ENCODE measurements at regions not wholly inside any gene's neighbourhood (a gene's known extent, or its start where the extent isn't known, plus 50 kb on each side); places are given as distances from the start of the nearest gene placed in this dataset.

DNA sequence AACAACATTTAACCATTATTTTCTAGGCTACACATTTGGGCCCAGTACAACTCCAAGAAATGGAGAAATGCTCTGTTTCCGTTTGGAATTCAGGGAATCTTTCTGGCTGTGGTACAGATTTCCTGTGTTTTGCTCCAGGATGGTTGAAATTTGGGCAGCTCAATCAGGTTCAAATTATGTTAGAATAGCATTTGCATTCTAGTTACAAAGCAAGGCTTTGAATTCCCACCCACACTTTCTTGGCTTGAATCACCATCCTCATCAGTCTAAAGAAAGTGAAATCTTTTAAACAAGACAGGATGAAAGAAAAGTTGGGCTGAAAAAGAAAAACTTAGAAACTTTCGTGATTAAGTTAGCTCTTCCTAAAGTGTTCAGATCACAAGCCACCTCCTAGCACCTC, 98.1 kb upstream of the VCX3B start:
- peaks cover 4% of the 10 kb centered on the region for H3K4me1 ChIP-seq (ENCODE audit: insufficient read depth, low read length, severe bottlenecking)
- H3K36me3 ChIP-seq (ENCODE audit: insufficient read depth, low read length): no peaks in the 10 kb centered on the region
- no peaks in the 10 kb centered on the region for H3K9me3 ChIP-seq (ENCODE audit: low read length)
- no peak overlapping the region for H3K4me2 ChIP-seq (ENCODE audit: low read length)
- no peak overlapping the region for H3K4me3 ChIP-seq (ENCODE audit: low read depth, low read length, poor library complexity, severe bottlenecking)
- no peaks in the 10 kb centered on the region for H3K9me2 ChIP-seq (ENCODE audit: low read depth, low read length)
- H4K20me1 ChIP-seq (ENCODE audit: insufficient read depth, low read length): no peaks in the 10 kb centered on the region
- H3K27me3 ChIP-seq (ENCODE audit: insufficient read depth, low read length): no peaks in the 10 kb centered on the region
- TF ChIP-seq, protein P1, sequence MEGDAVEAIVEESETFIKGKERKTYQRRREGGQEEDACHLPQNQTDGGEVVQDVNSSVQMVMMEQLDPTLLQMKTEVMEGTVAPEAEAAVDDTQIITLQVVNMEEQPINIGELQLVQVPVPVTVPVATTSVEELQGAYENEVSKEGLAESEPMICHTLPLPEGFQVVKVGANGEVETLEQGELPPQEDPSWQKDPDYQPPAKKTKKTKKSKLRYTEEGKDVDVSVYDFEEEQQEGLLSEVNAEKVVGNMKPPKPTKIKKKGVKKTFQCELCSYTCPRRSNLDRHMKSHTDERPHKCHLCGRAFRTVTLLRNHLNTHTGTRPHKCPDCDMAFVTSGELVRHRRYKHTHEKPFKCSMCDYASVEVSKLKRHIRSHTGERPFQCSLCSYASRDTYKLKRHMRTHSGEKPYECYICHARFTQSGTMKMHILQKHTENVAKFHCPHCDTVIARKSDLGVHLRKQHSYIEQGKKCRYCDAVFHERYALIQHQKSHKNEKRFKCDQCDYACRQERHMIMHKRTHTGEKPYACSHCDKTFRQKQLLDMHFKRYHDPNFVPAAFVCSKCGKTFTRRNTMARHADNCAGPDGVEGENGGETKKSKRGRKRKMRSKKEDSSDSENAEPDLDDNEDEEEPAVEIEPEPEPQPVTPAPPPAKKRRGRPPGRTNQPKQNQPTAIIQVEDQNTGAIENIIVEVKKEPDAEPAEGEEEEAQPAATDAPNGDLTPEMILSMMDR (IDR thresholded peaks at IDR 0.05; ENCODE audit: low read length): no peak
- TF ChIP-seq EZH2 (IDR thresholded peaks at IDR 0.05; ENCODE audit: borderline replicate concordance, low read length): no peak
- H3K79me2 ChIP-seq (ENCODE audit: insufficient read depth, low read length): no peaks in the 10 kb centered on the region
- H2AFZ ChIP-seq (ENCODE audit: low read length): no peak overlapping the region
- H3K9ac ChIP-seq (ENCODE audit: low read length): no peak overlapping the region
- no peak overlapping the region for H3K27ac ChIP-seq (ENCODE audit: low read depth, low read length, poor library complexity, severe bottlenecking)
- H3F3A ChIP-seq (ENCODE audit: insufficient read depth, low read length): no peaks in the 10 kb centered on the region

GRCh38 chrX:8374041-8374825, 90.4 kb upstream of the VCX3B start:
- no peaks in the 10 kb centered on the region for H3K9me3 ChIP-seq (ENCODE audit: low read length)
- no peaks in the 10 kb centered on the region for H3K4me1 ChIP-seq (ENCODE audit: insufficient read depth, low read length, severe bottlenecking)
- no peaks in the 10 kb centered on the region for H3K27me3 ChIP-seq (ENCODE audit: insufficient read depth, low read length)
- no peaks in the 10 kb centered on the region for H3K79me2 ChIP-seq (ENCODE audit: insufficient read depth, low read length)
- H2AFZ ChIP-seq (ENCODE audit: low read length): no peak overlapping the region
- H4K20me1 ChIP-seq (ENCODE audit: insufficient read depth, low read length): no peaks in the 10 kb centered on the region
- no peaks in the 10 kb centered on the region for H3K36me3 ChIP-seq (ENCODE audit: insufficient read depth, low read length)
- no peak for TF ChIP-seq EZH2 (IDR thresholded peaks at IDR 0.05; ENCODE audit: borderline replicate concordance, low read length)
- H3K9me2 ChIP-seq (ENCODE audit: low read depth, low read length): no peaks in the 10 kb centered on the region
- no peaks in the 10 kb centered on the region for H3F3A ChIP-seq (ENCODE audit: insufficient read depth, low read length)
- H3K4me2 ChIP-seq (ENCODE audit: low read length): no peak overlapping the region
- no peak overlapping the region for H3K27ac ChIP-seq (ENCODE audit: low read depth, low read length, poor library complexity, severe bottlenecking)
- no peak overlapping the region for H3K4me3 ChIP-seq (ENCODE audit: low read depth, low read length, poor library complexity, severe bottlenecking)
- no peak overlapping the region for H3K9ac ChIP-seq (ENCODE audit: low read length)

- Histone ChIP-seq H3K4me2 (ENCODE audit: low read length) (no peak overlapping the region), H3K4me1 (ENCODE audit: insufficient read depth, low read length, severe bottlenecking) (no peaks in the 10 kb centered on the region), H2AFZ (ENCODE audit: low read length) (no peak overlapping the region)
Observed at GRCh38 chrX:8377041-8377440, 87.6 kb upstream of the VCX3B start.

More at GRCh38 chrX:8377041-8377440, 87.6 kb upstream of the VCX3B start:
- Histone ChIP-seq H4K20me1 (ENCODE audit: insufficient read depth, low read length) (no peaks in the 10 kb centered on the region), H3K9me3 (ENCODE audit: low read length) (no peaks in the 10 kb centered on the region), H3K27ac (ENCODE audit: low read depth, low read length, poor library complexity, severe bottlenecking) (no peak overlapping the region), H3F3A (ENCODE audit: insufficient read depth, low read length) (no peaks in the 10 kb centered on the region), H3K9me2 (ENCODE audit: low read depth, low read length) (no peaks in the 10 kb centered on the region), H3K36me3 (ENCODE audit: insufficient read depth, low read length) (no peaks in the 10 kb centered on the region), H3K4me3 (ENCODE audit: low read depth, low read length, poor library complexity, severe bottlenecking) (no peak overlapping the region), H3K79me2 (ENCODE audit: insufficient read depth, low read length) (no peaks in the 10 kb centered on the region), H3K9ac (ENCODE audit: low read length) (no peak overlapping the region), H3K27me3 (ENCODE audit: insufficient read depth, low read length) (no peaks in the 10 kb centered on the region)
- TF ChIP-seq, protein P1 (IDR thresholded peaks at IDR 0.05; ENCODE audit: low read length): no peak
- TF ChIP-seq EZH2 (IDR thresholded peaks at IDR 0.05; ENCODE audit: borderline replicate concordance, low read length): no peak
